HG02981 (cell line): ENCODE measurements at regions not wholly inside any gene's neighbourhood (a gene's known extent, or its start where the extent isn't known, plus 50 kb on each side); places are given as distances from the start of the nearest gene placed in this dataset.
A peak's percentile ranks its signal among the peaks of the same experiment; 100 is the strongest.

Source experiments
- ATAC-seq: cut with Tn5 transposase; IDR thresholded peaks from one replicate; pipeline ENCODE4 v1.9.1; 2021; ENCODE audit warnings: mild to moderate bottlenecking, moderate library complexity; ENCODE audit not compliant: unreplicated experiment

DNA sequence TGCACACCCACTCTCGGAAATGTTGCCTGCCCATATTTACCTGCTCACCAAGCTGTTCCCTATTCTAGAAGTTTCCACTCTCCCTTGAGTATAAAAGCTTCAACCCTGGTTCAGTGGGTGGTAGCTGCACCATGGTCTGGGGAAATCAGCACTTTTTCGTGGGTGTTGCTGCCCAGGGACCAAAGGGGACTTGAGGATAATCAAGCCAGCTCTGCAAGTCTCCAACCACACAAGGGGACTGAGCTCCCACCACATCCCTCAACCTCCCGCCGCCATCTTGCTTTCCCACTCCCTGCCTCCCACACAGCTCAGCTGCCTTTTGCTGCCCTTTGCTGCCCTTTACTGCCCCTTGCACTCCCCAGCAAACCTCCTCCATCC is 210.0 kb downstream of the AUH start:
- no peak for ATAC-seq

GRCh38 chr9:91154686-91155085 is 207.0 kb downstream of the AUH start:
- ATAC-seq, result no peak

DNA sequence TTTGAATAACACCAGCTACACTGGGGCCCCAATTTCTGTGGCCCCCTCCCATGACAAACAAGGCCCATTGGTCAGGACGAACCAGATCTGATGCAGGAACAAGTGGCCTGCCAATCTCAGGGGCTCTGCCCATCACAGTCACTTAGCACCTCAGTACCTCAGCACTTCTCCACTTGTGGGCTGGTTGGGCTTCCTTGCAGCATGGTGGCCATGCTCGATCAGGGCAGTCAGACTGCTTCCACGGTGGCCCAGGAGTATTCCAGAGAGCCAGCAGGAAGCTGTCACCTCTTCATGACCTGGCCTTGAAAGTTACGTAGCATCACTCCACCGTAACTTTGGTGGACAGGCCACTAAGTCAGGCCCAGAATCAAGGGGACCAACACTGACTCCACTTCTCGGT is 206.5 kb downstream of the AUH start:
- no peak for ATAC-seq

GRCh38 chr9:91155746-91156376 is 205.9 kb downstream of the AUH start:
- no peak for ATAC-seq

DNA sequence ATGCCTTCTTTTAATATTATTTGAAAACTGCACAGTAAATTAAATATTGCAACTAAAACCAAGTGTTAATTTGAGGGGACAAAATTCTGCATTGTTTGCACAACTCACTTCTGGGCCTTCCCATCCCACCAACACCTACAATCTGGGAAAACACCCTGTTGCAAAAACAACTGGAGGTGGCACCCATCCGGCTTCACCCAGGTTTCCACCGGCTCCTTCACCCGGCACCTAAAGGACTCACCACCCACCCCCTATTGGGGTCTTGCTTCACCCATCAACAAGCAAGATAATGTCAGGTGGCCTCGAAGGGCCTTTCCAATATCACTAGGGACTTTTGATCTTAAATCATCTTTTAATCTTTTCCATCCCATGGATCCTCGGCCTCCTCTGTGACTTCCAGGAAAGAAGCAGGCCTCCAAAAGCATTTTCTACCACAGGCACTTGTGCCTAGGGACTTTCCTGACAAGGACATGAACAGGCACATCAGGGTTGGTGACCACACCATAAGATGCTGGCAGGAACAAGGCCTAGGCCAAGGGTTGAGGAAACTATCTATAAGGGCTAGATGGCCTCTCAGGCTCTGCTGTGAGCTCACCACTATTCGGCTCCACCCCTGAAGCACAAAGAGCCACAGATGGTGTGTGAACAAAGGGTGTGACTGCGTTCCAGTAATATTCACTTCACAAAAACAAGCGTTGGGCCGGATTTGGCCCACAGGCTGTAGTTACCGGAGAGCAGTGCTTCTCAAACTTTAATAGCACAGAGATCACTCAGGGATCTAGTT is 205.1 kb downstream of the AUH start:
- ATAC-seq, result no peak

- no peak for ATAC-seq
Observed at GRCh38 chr9:91157883-91158282, 203.8 kb downstream of the AUH start.

DNA sequence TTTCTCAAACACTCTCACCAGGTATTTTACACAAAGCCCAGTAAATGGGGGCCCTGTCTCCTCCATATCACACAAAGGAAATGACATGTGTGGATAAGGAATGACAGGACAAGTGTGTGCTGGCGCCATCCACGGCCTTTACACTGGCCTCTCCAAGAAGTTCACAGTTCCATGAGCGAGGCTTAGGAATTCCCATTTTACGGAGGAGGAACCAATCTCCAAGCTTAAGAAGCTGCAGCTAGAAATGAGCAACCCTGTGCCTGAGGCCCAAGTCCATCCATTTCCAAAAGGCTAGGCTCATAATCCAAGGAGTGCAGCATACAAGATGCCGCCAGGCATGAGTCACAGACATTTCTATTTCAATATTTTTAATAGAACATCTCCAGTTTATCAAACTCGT is 203.4 kb downstream of the AUH start:
- ATAC-seq, result no peak

GRCh38 chr9:91158946-91159345 is 202.8 kb downstream of the AUH start:
- ATAC-seq, result no peak

- ATAC-seq, result no peak
Observed at GRCh38 chr9:91159664-91160121, 202.0 kb downstream of the AUH start.

DNA sequence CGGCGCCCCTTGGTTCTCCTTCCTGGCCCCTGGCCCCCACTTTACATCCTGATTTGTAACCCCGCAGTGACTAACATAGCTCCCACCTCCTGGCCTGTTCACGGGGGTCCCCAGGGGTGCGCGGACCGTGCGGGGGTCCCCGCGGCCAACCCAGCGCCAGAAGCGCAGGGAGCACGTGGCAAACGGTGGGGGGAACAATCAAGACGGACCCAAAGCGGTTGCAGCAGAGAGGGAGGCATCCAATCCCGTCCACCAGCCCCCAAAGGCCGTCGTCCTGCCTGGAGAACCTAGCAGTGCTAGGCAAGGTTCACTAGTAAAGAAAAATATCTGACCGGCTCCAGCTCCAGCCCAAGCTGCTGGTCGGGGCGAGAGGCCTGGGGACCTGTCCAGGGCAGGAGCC is 201.5 kb downstream of the AUH start:
- no peak for ATAC-seq

- ATAC-seq, result no peak
Observed at GRCh38 chr9:91160599-91161464, 200.9 kb downstream of the AUH start.

- ATAC-seq, result no peak
Observed at GRCh38 chr9:91161465-91162300, 200.0 kb downstream of the AUH start.

- ATAC-seq, result peak; percentile 29
Observed at GRCh38 chr9:91162311-91162710, 199.4 kb downstream of the AUH start.

GRCh38 chr9:91162784-91163443 is 198.8 kb downstream of the AUH start:
- peak; percentile 55 for ATAC-seq

GRCh38 chr9:91163444-91163772 is 198.3 kb downstream of the AUH start:
- ATAC-seq, result no peak

DNA sequence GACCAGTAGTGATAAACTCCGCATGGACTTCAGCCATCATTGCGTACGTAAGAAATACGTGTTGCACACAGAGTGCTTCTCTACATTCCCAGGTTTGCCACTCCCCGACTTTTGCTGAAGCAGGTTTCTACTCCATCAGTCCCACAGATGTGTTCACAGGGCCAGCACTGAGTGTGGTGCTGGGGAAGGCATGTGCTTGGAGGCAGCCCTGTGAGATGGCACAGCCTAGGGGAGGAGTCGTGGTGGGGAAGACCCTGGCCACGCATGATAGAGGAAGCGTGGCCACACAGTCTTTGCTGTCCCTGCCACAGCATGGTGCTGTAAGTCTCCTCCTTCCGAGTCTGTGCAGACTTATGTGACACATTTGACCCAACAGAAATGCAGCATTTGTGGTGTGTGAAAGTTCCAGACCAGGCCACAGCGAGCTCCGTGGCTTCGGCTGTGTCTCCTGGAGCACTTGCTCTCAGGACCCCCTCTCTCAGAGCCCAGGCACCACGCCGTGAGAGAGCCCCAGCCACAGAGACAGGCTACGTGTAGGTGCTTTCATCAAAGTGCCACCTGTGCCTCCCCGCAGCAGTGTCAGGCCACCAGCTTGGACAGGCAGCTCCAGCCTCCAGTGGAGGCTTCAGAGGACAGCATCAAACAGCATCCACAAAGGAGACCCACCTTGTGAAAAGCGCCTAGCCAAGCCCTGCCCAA is 197.8 kb downstream of the AUH start:
- peak; percentile 36 for ATAC-seq
